Mononuclear cell (primary cell): ENCODE measurements at regions not wholly inside any gene's neighbourhood (a gene's known extent, or its start where the extent isn't known, plus 50 kb on each side); places are given as distances from the start of the nearest gene placed in this dataset.

Experiments used
- H3K27me3 ChIP-seq: 2 replicates; pipeline ENCODE4 v1.6.0; 2011; ENCODE audit warnings: low read length, control low read depth; ENCODE audit not compliant: insufficient read depth
- H3K4me1 ChIP-seq: 2 replicates; pipeline ENCODE4 v1.5.1; 2011; ENCODE audit warnings: mild to moderate bottlenecking, low read length, control low read depth; ENCODE audit not compliant: insufficient read depth
- H3K4me3 ChIP-seq: 2 replicates; pipeline ENCODE4 v1.5.1; 2011; ENCODE audit warnings: mild to moderate bottlenecking, low read length, moderate library complexity
- H3K9me3 ChIP-seq: 2 replicates; pipeline ENCODE4 v1.5.1; 2011; ENCODE audit warnings: low read depth, mild to moderate bottlenecking, control low read depth, low read length

DNA sequence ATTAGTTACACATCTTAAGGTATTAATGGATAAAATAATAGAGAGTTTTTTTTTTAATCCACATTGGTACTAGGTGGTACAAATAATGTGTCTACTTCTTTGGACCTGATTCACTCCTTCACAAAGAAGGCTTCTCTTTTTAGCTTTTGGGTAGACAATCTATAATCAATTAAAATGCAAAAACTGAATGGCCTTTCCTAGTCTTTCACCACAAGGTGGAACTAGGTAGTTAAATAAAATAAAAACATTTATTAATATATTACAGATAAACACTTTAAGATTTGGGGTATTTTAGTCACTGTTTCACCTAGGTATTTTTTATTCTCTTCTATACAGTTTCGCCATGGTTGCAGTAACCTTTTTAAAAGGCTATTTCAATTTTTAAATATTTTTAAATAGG, 68.3 kb upstream of the DST start:
- Histone ChIP-seq H3K9me3 (no peaks in the 10 kb centered on the region), H3K4me1 (peaks cover 3% of the 10 kb centered on the region), H3K27me3 (no peaks in the 10 kb centered on the region), H3K4me3 (no peak overlapping the region)

GRCh38 chr6:56709650-56710049, 67.0 kb upstream of the DST start:
- Histone ChIP-seq H3K4me3 (no peak overlapping the region), H3K27me3 (no peaks in the 10 kb centered on the region), H3K4me1 (peaks cover 3% of the 10 kb centered on the region), H3K9me3 (no peaks in the 10 kb centered on the region)

- H3K27me3 ChIP-seq: no peaks in the 10 kb centered on the region
- H3K4me3 ChIP-seq: no peak overlapping the region
- peaks cover 3% of the 10 kb centered on the region for H3K4me1 ChIP-seq
- H3K9me3 ChIP-seq: no peaks in the 10 kb centered on the region
Observed at GRCh38 chr6:56708810-56709597, 66.3 kb upstream of the DST start.

DNA sequence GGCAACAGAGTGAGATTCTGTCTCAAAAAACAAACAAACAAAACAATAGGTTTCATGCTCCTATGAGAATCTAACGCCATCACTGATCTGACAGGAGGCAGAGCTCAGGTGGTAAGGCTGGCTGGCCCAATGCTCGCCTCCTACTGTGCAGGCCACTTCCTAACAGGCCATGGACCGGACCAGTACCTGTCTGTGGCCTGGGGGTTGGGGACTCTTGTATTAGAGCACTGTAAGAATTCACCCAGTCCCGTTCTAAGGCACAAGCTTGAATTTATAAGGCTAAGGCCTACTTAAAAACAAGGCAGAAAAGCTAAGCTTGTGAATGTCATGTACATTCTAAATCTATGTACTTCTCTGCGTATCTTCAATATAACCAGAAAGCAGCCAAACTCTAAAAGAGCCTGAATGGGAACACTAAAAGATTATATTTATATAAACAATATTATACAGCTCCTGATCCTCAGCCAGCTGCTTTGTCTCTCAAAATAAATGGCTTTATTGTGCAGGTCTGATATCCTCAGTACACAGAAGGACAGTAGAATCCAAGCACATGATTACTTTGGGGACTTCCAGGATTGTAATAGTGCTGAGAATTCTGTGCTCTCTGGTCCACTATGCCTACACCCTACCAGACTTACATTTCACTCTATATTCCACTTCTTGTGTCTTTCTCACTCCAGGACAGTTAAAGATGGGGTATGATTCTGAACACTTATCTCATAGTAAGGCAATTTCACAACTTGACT, 64.5 kb upstream of the DST start:
- Histone ChIP-seq H3K4me1 (peaks cover 3% of the 10 kb centered on the region), H3K9me3 (no peaks in the 10 kb centered on the region), H3K4me3 (no peak overlapping the region), H3K27me3 (no peaks in the 10 kb centered on the region)

- H3K4me3 ChIP-seq: no peak overlapping the region
- peaks cover 4% of the 10 kb centered on the region for H3K4me1 ChIP-seq
- no peaks in the 10 kb centered on the region for H3K9me3 ChIP-seq
- no peaks in the 10 kb centered on the region for H3K27me3 ChIP-seq
Observed at GRCh38 chr6:56699066-56699654, 56.5 kb upstream of the DST start.

DNA sequence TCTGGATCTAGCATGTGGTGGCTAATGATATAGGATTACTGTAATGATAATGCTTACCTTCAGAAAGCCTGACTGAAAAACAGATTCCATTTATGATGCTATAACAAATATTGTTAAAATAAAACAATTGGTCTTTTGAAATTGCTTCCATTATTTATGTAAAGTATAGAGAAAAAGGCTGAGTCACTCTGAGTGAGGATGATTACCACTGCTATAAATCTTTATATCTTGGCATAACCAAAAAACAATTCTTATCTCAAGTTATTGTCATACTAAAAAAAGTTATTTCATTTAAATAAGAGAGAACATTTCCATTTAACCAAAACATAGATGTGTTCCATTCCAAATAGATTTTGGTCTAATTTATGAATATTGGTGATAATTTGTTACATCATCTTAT, 53.0 kb upstream of the DST start:
- H3K4me1 ChIP-seq: peaks cover 15% of the 10 kb centered on the region
- no peak overlapping the region for H3K4me3 ChIP-seq
- no peaks in the 10 kb centered on the region for H3K27me3 ChIP-seq
- no peaks in the 10 kb centered on the region for H3K9me3 ChIP-seq

- Histone ChIP-seq H3K4me3 (no peak overlapping the region), H3K27me3 (no peaks in the 10 kb centered on the region), H3K4me1 (peaks cover 15% of the 10 kb centered on the region), H3K9me3 (no peaks in the 10 kb centered on the region)
Observed at GRCh38 chr6:56694002-56694401, 51.3 kb upstream of the DST start.

GRCh38 chr6:56693246-56693607, 50.5 kb upstream of the DST start:
- no peak overlapping the region for H3K4me3 ChIP-seq
- peaks cover 11% of the 10 kb centered on the region for H3K4me1 ChIP-seq
- H3K27me3 ChIP-seq: no peaks in the 10 kb centered on the region
- H3K9me3 ChIP-seq: no peaks in the 10 kb centered on the region

GRCh38 chr6:56692523-56693245, 50.0 kb upstream of the DST start:
- Histone ChIP-seq H3K4me3 (no peak overlapping the region), H3K27me3 (no peaks in the 10 kb centered on the region), H3K4me1 (peaks cover 11% of the 10 kb centered on the region), H3K9me3 (no peaks in the 10 kb centered on the region)
